Spleen (tissue), 11 donors: ENCODE measurements at regions not wholly inside any gene's neighbourhood (a gene's known extent, or its start where the extent isn't known, plus 50 kb on each side); places are given as distances from the start of the nearest gene placed in this dataset.

Experiments
- DNase-seq: peaks from one replicate; pipeline ENCODE4 v3.0.0-alpha.2; 2020
- H3K27ac ChIP-seq, 8 donors: fragments of 200-600 bp; sonication (generic) in 7 of 8; 1 replicate in 4 of 8; 2 replicates in 4 of 8; pipeline versions ENCODE4 v1.5.0 to v1.8.0; 2016 to 2021; ENCODE audit warnings: inconsistent platforms in 4 of 8, mild to moderate bottlenecking in 4 of 8, moderate library complexity in 1 of 8
- H3K27me3 ChIP-seq, 7 donors: fragments of 200-600 bp; sonication (generic) in 6 of 7; replicated peaks in 1 of 7; 1 replicate in 4 of 7; 2 replicates in 3 of 7; pipeline versions ENCODE4 v1.5.0 to v1.8.0; 2016 to 2021; ENCODE audit warnings: inconsistent platforms in 3 of 7, mild to moderate bottlenecking in 1 of 7
- H3K36me3 ChIP-seq, 6 donors: fragments of 200-600 bp; sonication (generic) in 5 of 6; 1 replicate in 4 of 6; 2 replicates in 2 of 6; pipeline versions ENCODE4 v1.5.0 to v1.8.0; 2016 to 2021; ENCODE audit warnings: inconsistent platforms in 2 of 6
- H3K4me1 ChIP-seq, 6 donors: fragments of 200-600 bp; sonication (generic) in 5 of 6; 1 replicate in 3 of 6; 2 replicates in 3 of 6; pipeline versions ENCODE4 v1.5.0 to v1.8.0; 2016 to 2021; ENCODE audit warnings: inconsistent platforms in 3 of 6
- H3K4me3 ChIP-seq, 8 donors: fragments of 200-600 bp; sonication (generic) in 7 of 8; 1 replicate in 4 of 8; 2 replicates in 4 of 8; pipeline versions ENCODE4 v1.5.0 to v1.8.0; 2016 to 2021; ENCODE audit warnings: inconsistent platforms in 4 of 8, mild to moderate bottlenecking in 4 of 8, moderate library complexity in 2 of 8
- H3K9me3 ChIP-seq, 8 donors: fragments of 200-600 bp; sonication (generic) in 7 of 8; 1 replicate in 4 of 8; 2 replicates in 4 of 8; pipeline versions ENCODE4 v1.5.0 to v1.8.0; 2016 to 2021; ENCODE audit warnings: inconsistent platforms in 4 of 8
- CTCF ChIP-seq, 11 experiments: fragments of 200-600 bp in 7 of 11; fragments of 450-650 bp in 4 of 11; sonication (generic) in 4 of 11; IDR thresholded peaks in 8 of 11; conservative IDR thresholded peaks in 3 of 11; 1 replicate in 7 of 11; 2 replicates in 4 of 11; pipeline versions ENCODE4 v1.4.0 to v1.8.0; 2016 to 2021; ENCODE audit warnings: antibody characterized with exemption in 11 of 11, inconsistent platforms in 4 of 11, mild to moderate bottlenecking in 1 of 11
- POLR2A ChIP-seq, 3 donors: fragments of 450-650 bp; IDR thresholded peaks; one replicate each; pipeline ENCODE4 v1.5.1; 2017; ENCODE audit warnings: antibody characterized with exemption in 3 of 3, mild to moderate bottlenecking in 1 of 3
- POLR2AphosphoS5 ChIP-seq, 3 donors: sonication (generic); formaldehyde crosslinking; IDR thresholded peaks; one replicate each; pipeline ENCODE4 v1.5.1; 2017; ENCODE audit warnings: antibody characterized with exemption in 3 of 3
- WGBS, 5 donors: extraction: QIAGEN DNeasy Blood & Tissue Kit in 3 of 5; methylation state at CpG; one replicate each; pipeline versions ENCODE4 v1.1.5 to v1.1.7; 2013 to 2018; 5-methylcytosine and 5-hydroxymethylcytosine counted together
- intact Hi-C: fragments of 100-400 bp; cut with DNase I; formaldehyde crosslinking; loops from one replicate; pipeline ENCODE4 v1.15.0; 2023; ENCODE audit warnings: low total_unique reads
- donor health status: healthy with polysubstance abuse.
- donor health status: DM: no; HTN: no; CAD: no; lungs with moderate emphysema.
- donor health status: DM: no; HTN: no; CAD: no.
- donor health status: Bipolar disorder and iron deficiency.
- donor health status: healthy.
- donor health status: DM: no; HTN: no; CAD: no.
- donor health status: DM: yes; HTN: yes; CAD: no.

GRCh38 chr9:108665521-108666239, 190.1 kb downstream of the ACTL7B start:
- H3K4me3 ChIP-seq, result no peak overlapping the region
- H3K27ac ChIP-seq, result no peak overlapping the region
- no peaks in the 10 kb centered on the region for H3K27me3 ChIP-seq
- TF ChIP-seq POLR2A (IDR thresholded peaks at IDR 0.05) (no peak), CTCF (IDR thresholded peaks at IDR 0.05 in 8 of 11, conservative IDR thresholded peaks at IDR 0.05 in 3 of 11) (no peak), POLR2AphosphoS5 (IDR thresholded peaks at IDR 0.05) (no peak)
- intact Hi-C loops, result no loop called here
- WGBS, 5 donors, result 51 to 74% (median 64%) methylated on average over 4 of the region's 4 CpGs
- DNase-seq, result no peak
- no peaks in the 10 kb centered on the region for H3K4me1 ChIP-seq
- peaks cover 0 to 15% (median 7%) of the 10 kb centered on the region in 8 donors for H3K9me3 ChIP-seq
- H3K36me3 ChIP-seq, result no peaks in the 10 kb centered on the region

- no peak for TF ChIP-seq CTCF (IDR thresholded peaks at IDR 0.05 in 8 of 11, conservative IDR thresholded peaks at IDR 0.05 in 3 of 11)
- no peak for TF ChIP-seq POLR2A (IDR thresholded peaks at IDR 0.05)
- TF ChIP-seq POLR2AphosphoS5 (IDR thresholded peaks at IDR 0.05), result no peak
- H3K27me3 ChIP-seq, result no peaks in the 10 kb centered on the region
- no peaks in the 10 kb centered on the region for H3K36me3 ChIP-seq
- H3K27ac ChIP-seq, result no peak overlapping the region
- peaks cover 2 to 26% (median 18%) of the 10 kb centered on the region in 8 donors for H3K9me3 ChIP-seq
- intact Hi-C loops, result no loop called here
- WGBS, 5 donors, result 68 to 78% (median 69%) methylated on average over 5 of the region's 5 CpGs
- no peaks in the 10 kb centered on the region for H3K4me1 ChIP-seq
- no peak for DNase-seq
- H3K4me3 ChIP-seq, result no peak overlapping the region
Observed at GRCh38 chr9:108664309-108665255, 191.2 kb downstream of the ACTL7B start.

GRCh38 chr9:108663422-108663821, 192.4 kb downstream of the ACTL7B start:
- no peak overlapping the region for H3K4me3 ChIP-seq
- H3K4me1 ChIP-seq, result no peaks in the 10 kb centered on the region
- DNase-seq, result no peak
- WGBS, 5 donors, result 55 to 84% (median 74%) methylated on average over 2 of the region's 2 CpGs
- TF ChIP-seq POLR2AphosphoS5 (IDR thresholded peaks at IDR 0.05), result no peak
- no peak for TF ChIP-seq POLR2A (IDR thresholded peaks at IDR 0.05)
- TF ChIP-seq CTCF (IDR thresholded peaks at IDR 0.05 in 8 of 11, conservative IDR thresholded peaks at IDR 0.05 in 3 of 11), result no peak
- H3K27me3 ChIP-seq, result no peaks in the 10 kb centered on the region
- H3K36me3 ChIP-seq, result no peaks in the 10 kb centered on the region
- intact Hi-C loops, result no loop called here
- H3K27ac ChIP-seq, result no peak overlapping the region
- peaks cover 5 to 38% (median 29%) of the 10 kb centered on the region in 8 donors for H3K9me3 ChIP-seq

DNA sequence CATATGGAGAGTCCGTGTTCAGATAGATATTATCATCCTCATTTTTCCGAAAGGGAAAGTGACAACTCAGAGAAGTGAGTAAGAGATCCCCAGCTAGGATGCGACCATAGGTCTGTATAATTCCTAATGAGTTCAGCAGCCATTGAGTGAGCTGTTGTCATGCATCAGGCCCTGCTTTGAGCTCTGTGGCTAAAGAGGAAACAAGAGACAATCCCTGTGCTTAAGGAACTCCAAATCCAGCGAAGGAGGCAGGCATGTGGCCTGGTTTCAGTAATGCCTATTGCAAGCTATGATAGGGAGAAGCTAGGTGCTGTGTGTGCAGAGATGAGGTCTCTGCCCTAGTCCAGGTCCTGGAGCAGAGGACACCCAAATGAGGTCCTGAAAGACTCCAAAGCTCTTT, 192.8 kb downstream of the ACTL7B start:
- no peak for TF ChIP-seq POLR2A (IDR thresholded peaks at IDR 0.05)
- H3K27me3 ChIP-seq, result no peaks in the 10 kb centered on the region
- H3K9me3 ChIP-seq, result peaks cover 5 to 42% (median 34%) of the 10 kb centered on the region in 8 donors
- WGBS, 5 donors, result 77 to 86% (median 84%) methylated on average over 4 of the region's 4 CpGs
- H3K4me1 ChIP-seq, result no peaks in the 10 kb centered on the region
- H3K36me3 ChIP-seq, result no peaks in the 10 kb centered on the region
- DNase-seq, result no peak
- no peak overlapping the region for H3K27ac ChIP-seq
- H3K4me3 ChIP-seq, result no peak overlapping the region
- intact Hi-C loops, result no loop called here
